CD4-positive, CD25-positive, alpha-beta regulatory T cell (primary cell): ENCODE measurements at regions not wholly inside any gene's neighbourhood (a gene's known extent, or its start where the extent isn't known, plus 50 kb on each side); places are given as distances from the start of the nearest gene placed in this dataset.

Source experiments
- ATAC-seq, 2 donors: fragments of 150-1000 bp; cut with Tn5 transposase; one replicate each; pipeline ENCODE4 v1.10.0; 2021; ENCODE audit warnings: low read depth in 2 of 2, moderate number of reproducible peaks in 2 of 2, moderate library complexity in 1 of 2
- DNase-seq, 3 donors: peaks; one replicate each; pipeline versions ENCODE4 v3.0.0 to v3.0.0-alpha.2; 2012 to 2022; ENCODE audit warnings: mixed read lengths in 1 of 3
- H3K27ac ChIP-seq: one replicate; pipeline ENCODE4 v1.7.0; 2013; ENCODE audit warnings: mild to moderate bottlenecking, low read length; ENCODE audit not compliant: insufficient read depth, poor library complexity, severe bottlenecking
- H3K27me3 ChIP-seq: one replicate; pipeline ENCODE4 v1.7.0; 2013; ENCODE audit warnings: low read length; ENCODE audit not compliant: control insufficient read depth, insufficient read depth
- H3K36me3 ChIP-seq: one replicate; pipeline ENCODE4 v1.7.0; 2013; ENCODE audit warnings: mild to moderate bottlenecking, low read length, moderate library complexity; ENCODE audit not compliant: control insufficient read depth, insufficient read depth
- H3K4me1 ChIP-seq: 2 replicates; pipeline ENCODE4 v1.7.0; 2013; ENCODE audit warnings: mild to moderate bottlenecking, low read length; ENCODE audit not compliant: insufficient read depth, control insufficient read depth, poor library complexity, severe bottlenecking
- H3K4me3 ChIP-seq: one replicate; pipeline ENCODE4 v1.7.0; 2013; ENCODE audit warnings: low read depth, mild to moderate bottlenecking, low read length, moderate library complexity
- H3K9me3 ChIP-seq, 2 experiments: 1 replicate in 1 of 2; 2 replicates in 1 of 2; pipeline ENCODE4 v1.7.0; 2013; ENCODE audit warnings: low read length in 2 of 2, mild to moderate bottlenecking in 1 of 2, moderate library complexity in 1 of 2; ENCODE audit not compliant: control insufficient read depth in 2 of 2
- H3K27ac Mint-ChIP-seq, 3 donors: one replicate each; pipeline ENCODE4 v1.8.0; 2020 to 2022; ENCODE audit warnings: mild to moderate bottlenecking in 3 of 3, mixed read lengths in 3 of 3, moderate library complexity in 2 of 3
- H3K27me3 Mint-ChIP-seq: one replicate; pipeline ENCODE4 v1.8.0; 2022; ENCODE audit warnings: mild to moderate bottlenecking, mixed read lengths
- H3K36me3 Mint-ChIP-seq: one replicate; pipeline ENCODE4 v1.8.0; 2020; ENCODE audit warnings: mixed read lengths
- H3K4me1 Mint-ChIP-seq, 4 donors: one replicate each; pipeline ENCODE4 v1.8.0; 2020 to 2022; ENCODE audit warnings: mixed read lengths in 4 of 4, mild to moderate bottlenecking in 1 of 4
- H3K4me3 Mint-ChIP-seq, 4 donors: one replicate each; pipeline ENCODE4 v1.8.0; 2020 to 2022; ENCODE audit warnings: mild to moderate bottlenecking in 4 of 4, mixed read lengths in 4 of 4, moderate library complexity in 3 of 4
- H3K9me3 Mint-ChIP-seq, 7 donors: one replicate each; pipeline ENCODE4 v1.8.0; 2020 to 2022; ENCODE audit warnings: mixed read lengths in 7 of 7, mild to moderate bottlenecking in 3 of 7, moderate library complexity in 2 of 7

GRCh38 chr3:83426300-83426699 is 1532.5 kb upstream of the CADM2 start:
- no peak overlapping the region for H3K4me3 ChIP-seq
- Mint-ChIP-seq H3K27me3 (no peaks in the 10 kb centered on the region), H3K4me3 (no peak overlapping the region), H3K9me3 (peaks cover 0 to 20% (median 7%) of the 10 kb centered on the region in 7 donors), H3K4me1 (no peaks in the 10 kb centered on the region), H3K36me3 (no peaks in the 10 kb centered on the region), H3K27ac (no peak overlapping the region)
- ATAC-seq, result no peak
- no peak overlapping the region for H3K27ac ChIP-seq
- no peak for DNase-seq
- no peaks in the 10 kb centered on the region for H3K4me1 ChIP-seq
- peaks cover 0 to 16% of the 10 kb centered on the region in 2 experiments for H3K9me3 ChIP-seq
- H3K27me3 ChIP-seq, result no peaks in the 10 kb centered on the region
- no peaks in the 10 kb centered on the region for H3K36me3 ChIP-seq

GRCh38 chr3:83434880-83435587 is 1523.8 kb upstream of the CADM2 start:
- Histone ChIP-seq H3K27ac (no peak overlapping the region), H3K27me3 (no peaks in the 10 kb centered on the region), H3K36me3 (no peaks in the 10 kb centered on the region), H3K9me3 (no peaks in the 10 kb centered on the region), H3K4me1 (no peaks in the 10 kb centered on the region), H3K4me3 (no peak overlapping the region)
- Mint-ChIP-seq H3K27ac (no peak overlapping the region), H3K36me3 (no peaks in the 10 kb centered on the region), H3K9me3 (peaks cover 1 to 11% (median 7%) of the 10 kb centered on the region in 7 donors), H3K4me1 (no peaks in the 10 kb centered on the region), H3K27me3 (no peaks in the 10 kb centered on the region), H3K4me3 (no peak overlapping the region)
- ATAC-seq (no peak), DNase-seq (no peak)

GRCh38 chr3:83438188-83438587 is 1520.6 kb upstream of the CADM2 start:
- no peaks in the 10 kb centered on the region for H3K36me3 Mint-ChIP-seq
- ATAC-seq, result no peak
- peaks cover 1 to 18% (median 8%) of the 10 kb centered on the region in 7 donors for H3K9me3 Mint-ChIP-seq
- Histone ChIP-seq H3K27ac (no peak overlapping the region), H3K36me3 (no peaks in the 10 kb centered on the region), H3K27me3 (no peaks in the 10 kb centered on the region), H3K4me1 (no peaks in the 10 kb centered on the region), H3K4me3 (no peak overlapping the region), H3K9me3 (no peaks in the 10 kb centered on the region)
- DNase-seq, result no peak
- no peaks in the 10 kb centered on the region for H3K4me1 Mint-ChIP-seq
- H3K4me3 Mint-ChIP-seq, result no peak overlapping the region
- no peaks in the 10 kb centered on the region for H3K27me3 Mint-ChIP-seq
- no peak overlapping the region for H3K27ac Mint-ChIP-seq

GRCh38 chr3:83453056-83453455 is 1505.7 kb upstream of the CADM2 start:
- H3K9me3 Mint-ChIP-seq, result peaks cover 0 to 19% (median 2%) of the 10 kb centered on the region in 7 donors
- Histone ChIP-seq H3K36me3 (no peaks in the 10 kb centered on the region), H3K4me1 (no peaks in the 10 kb centered on the region), H3K27ac (no peak overlapping the region), H3K27me3 (no peaks in the 10 kb centered on the region), H3K4me3 (no peak overlapping the region), H3K9me3 (peaks cover 0 to 8% of the 10 kb centered on the region in 2 experiments)
- no peaks in the 10 kb centered on the region for H3K27me3 Mint-ChIP-seq
- peaks cover 0 to 4% (median 0%) of the 10 kb centered on the region in 4 donors for H3K4me1 Mint-ChIP-seq
- H3K27ac Mint-ChIP-seq, result no peak overlapping the region
- H3K36me3 Mint-ChIP-seq, result no peaks in the 10 kb centered on the region
- ATAC-seq (no peak), DNase-seq (no peak)
- no peak overlapping the region for H3K4me3 Mint-ChIP-seq

GRCh38 chr3:83454353-83454752 is 1504.4 kb upstream of the CADM2 start:
- no peak overlapping the region for H3K27ac Mint-ChIP-seq
- peaks cover 0 to 4% (median 0%) of the 10 kb centered on the region in 4 donors for H3K4me1 Mint-ChIP-seq
- Histone ChIP-seq H3K9me3 (peaks cover 0 to 8% of the 10 kb centered on the region in 2 experiments), H3K27me3 (no peaks in the 10 kb centered on the region), H3K4me1 (no peaks in the 10 kb centered on the region), H3K27ac (no peak overlapping the region), H3K4me3 (no peak overlapping the region), H3K36me3 (no peaks in the 10 kb centered on the region)
- no peaks in the 10 kb centered on the region for H3K36me3 Mint-ChIP-seq
- no peaks in the 10 kb centered on the region for H3K27me3 Mint-ChIP-seq
- DNase-seq, result no peak
- H3K9me3 Mint-ChIP-seq, result peaks cover 0 to 23% (median 2%) of the 10 kb centered on the region in 7 donors
- ATAC-seq, result no peak
- no peak overlapping the region for H3K4me3 Mint-ChIP-seq

GRCh38 chr3:83457551-83457950 is 1501.2 kb upstream of the CADM2 start:
- H3K36me3 Mint-ChIP-seq, result no peaks in the 10 kb centered on the region
- no peaks in the 10 kb centered on the region for H3K4me1 Mint-ChIP-seq
- H3K9me3 Mint-ChIP-seq, result peaks cover 0 to 22% (median 5%) of the 10 kb centered on the region in 7 donors
- no peak for ATAC-seq
- H3K4me3 ChIP-seq, result no peak overlapping the region
- no peaks in the 10 kb centered on the region for H3K27me3 Mint-ChIP-seq
- H3K27ac Mint-ChIP-seq, result no peak overlapping the region
- no peaks in the 10 kb centered on the region for H3K27me3 ChIP-seq
- H3K4me3 Mint-ChIP-seq, result no peak overlapping the region
- no peak for DNase-seq
- H3K27ac ChIP-seq, result no peak overlapping the region
- no peaks in the 10 kb centered on the region for H3K36me3 ChIP-seq
- H3K4me1 ChIP-seq, result no peaks in the 10 kb centered on the region
- peaks cover 0 to 8% of the 10 kb centered on the region in 2 experiments for H3K9me3 ChIP-seq

GRCh38 chr3:83460052-83460451 is 1498.7 kb upstream of the CADM2 start:
- no peaks in the 10 kb centered on the region for H3K36me3 ChIP-seq
- H3K9me3 ChIP-seq, result peaks cover 0 to 8% of the 10 kb centered on the region in 2 experiments
- no peaks in the 10 kb centered on the region for H3K4me1 ChIP-seq
- H3K27ac Mint-ChIP-seq, result no peak overlapping the region
- peaks cover 0 to 25% (median 6%) of the 10 kb centered on the region in 7 donors for H3K9me3 Mint-ChIP-seq
- ATAC-seq (no peak), DNase-seq (no peak)
- no peaks in the 10 kb centered on the region for H3K27me3 Mint-ChIP-seq
- no peak overlapping the region for H3K27ac ChIP-seq
- no peaks in the 10 kb centered on the region for H3K36me3 Mint-ChIP-seq
- no peak overlapping the region for H3K4me3 Mint-ChIP-seq
- H3K4me1 Mint-ChIP-seq, result no peaks in the 10 kb centered on the region
- no peaks in the 10 kb centered on the region for H3K27me3 ChIP-seq
- no peak overlapping the region for H3K4me3 ChIP-seq

GRCh38 chr3:83461411-83461810 is 1497.4 kb upstream of the CADM2 start:
- Mint-ChIP-seq H3K9me3 (peaks cover 0 to 34% (median 3%) of the 10 kb centered on the region in 7 donors), H3K27me3 (no peaks in the 10 kb centered on the region), H3K36me3 (no peaks in the 10 kb centered on the region), H3K4me1 (no peaks in the 10 kb centered on the region), H3K27ac (no peak overlapping the region), H3K4me3 (no peak overlapping the region)
- no peaks in the 10 kb centered on the region for H3K4me1 ChIP-seq
- H3K9me3 ChIP-seq, result peaks cover 0 to 6% of the 10 kb centered on the region in 2 experiments
- H3K27me3 ChIP-seq, result no peaks in the 10 kb centered on the region
- no peaks in the 10 kb centered on the region for H3K36me3 ChIP-seq
- ATAC-seq (no peak), DNase-seq (no peak)
- H3K27ac ChIP-seq, result no peak overlapping the region
- no peak overlapping the region for H3K4me3 ChIP-seq
